ENCODE measurements at regions not wholly inside any gene's neighbourhood (a gene's known extent, or its start where the extent isn't known, plus 50 kb on each side); places are given as distances from the start of the nearest gene placed in this dataset.

GRCh38 chr1:195903203-195903602 lies 705.0 kb downstream of the KCNT2 start:
- Histone ChIP-seq H3K79me2 (ENCODE audit: control insufficient read depth, insufficient read depth, low read length) (no peaks in the 10 kb centered on the region), H2AFZ (ENCODE audit: low read depth, low read length) (no peak overlapping the region), H3K9ac (replicated peaks; ENCODE audit: extremely low read depth, insufficient read depth, low read length) (no peak overlapping the region), H3K27me3 (ENCODE audit: control insufficient read depth in 2 of 2, insufficient read depth in 2 of 2, low read length in 2 of 2) (no peaks in the 10 kb centered on the region), H3K4me2 (ENCODE audit: insufficient read depth, low read length) (no peak overlapping the region), H3K27ac (ENCODE audit: insufficient read depth, low read depth, low read length) (no peak overlapping the region), H3K9me3 (replicated peaks; ENCODE audit: control insufficient read depth, insufficient read depth, low read length) (no peaks in the 10 kb centered on the region), H3K36me3 (ENCODE audit: control insufficient read depth in 2 of 2, extremely low read depth in 1 of 2, insufficient read depth in 2 of 2, low read length in 2 of 2) (no peaks in the 10 kb centered on the region), H3K9me1 (replicated peaks; ENCODE audit: control insufficient read depth, extremely low read depth, insufficient read depth, low read length) (no peaks in the 10 kb centered on the region), H3K4me3 (replicated peaks in 1 of 3; ENCODE audit: insufficient read depth in 1 of 3, low read depth in 1 of 3, low read length in 3 of 3) (no peak overlapping the region), H4K20me1 (replicated peaks; ENCODE audit: control insufficient read depth, extremely low read depth, insufficient read depth, low read length) (no peaks in the 10 kb centered on the region), H3K4me1 (ENCODE audit: control insufficient read depth, extremely low read depth, insufficient read depth, low read length) (no peaks in the 10 kb centered on the region)
- ChIA-PET POLR2A (no interaction called here), CTCF (no interaction called here)
- dilution Hi-C loops (cut with MboI; ENCODE audit: extremely low pct_ligation_motif_present, low sequenced_read_pairs) (no loop called here), intact Hi-C loops (cut with micrococcal nuclease) (no loop called here)
- BruUV-seq (replicated peaks), result no TSS peak
- FAIRE-seq (no peak), DNase-seq (ENCODE audit: low read depth, low spot score) (no peak)
- TF ChIP-seq EZH2 (IDR thresholded peaks at IDR 0.05; ENCODE audit: borderline replicate concordance, low read depth, low read length, severe bottlenecking), result no peak
- no peak for TF ChIP-seq POLR2AphosphoS5 (IDR thresholded peaks at IDR 0.05; ENCODE audit: insufficient read depth, low read depth, low read length)
- TF ChIP-seq MYC (IDR thresholded peaks at IDR 0.05; ENCODE audit: low read depth, low read length), result no peak
- no peak for TF ChIP-seq MAX (IDR thresholded peaks at IDR 0.05; ENCODE audit: insufficient read depth, insufficient read length)
- TF ChIP-seq FOS (IDR thresholded peaks at IDR 0.05; ENCODE audit: borderline replicate concordance, insufficient read depth, low read length), result no peak
- TF ChIP-seq JUN (IDR thresholded peaks at IDR 0.05; ENCODE audit: borderline replicate concordance, insufficient read depth, insufficient read length, low read depth), result no peak
- TF ChIP-seq CTCF (IDR thresholded peaks at IDR 0.05; ENCODE audit: extremely low read depth in 1 of 2, insufficient read depth in 1 of 2, low read depth in 1 of 2, low read length in 2 of 2), result no peak
- TF ChIP-seq GATA2 (IDR thresholded peaks at IDR 0.05; ENCODE audit: insufficient read depth, insufficient read length, low read depth, low read length), result no peak
- TF ChIP-seq POLR2A (IDR thresholded peaks at IDR 0.05; ENCODE audit: low read depth, low read length), result no peak
